Kasumi-1 (cell line): ENCODE measurements at regions not wholly inside any gene's neighbourhood (a gene's known extent, or its start where the extent isn't known, plus 50 kb on each side); places are given as distances from the start of the nearest gene placed in this dataset.

Experiments used
- DNase-seq, 2 experiments: peaks; one replicate each; lab custom pipeline; 2025; lab: John Stamatoyannopoulos, UW

GRCh38 chr7:45235905-45236304 is 78.3 kb downstream of the RAMP3 start:
- DNase-seq = no peak

- DNase-seq = no peak
Observed at GRCh38 chr7:45236666-45237065, 79.1 kb downstream of the RAMP3 start.

GRCh38 chr7:45237788-45238461 is 80.3 kb downstream of the RAMP3 start:
- no peak for DNase-seq

- no peak for DNase-seq
Observed at GRCh38 chr7:45238806-45239205, 81.2 kb downstream of the RAMP3 start.

- DNase-seq = no peak
Observed at GRCh38 chr7:45239486-45239885, 81.9 kb downstream of the RAMP3 start.

GRCh38 chr7:45240273-45240771 is 82.7 kb downstream of the RAMP3 start:
- DNase-seq = no peak

GRCh38 chr7:45240926-45241325 is 83.3 kb downstream of the RAMP3 start:
- no peak for DNase-seq

GRCh38 chr7:45241339-45242109 is 83.9 kb downstream of the RAMP3 start:
- DNase-seq = no peak

GRCh38 chr7:45242261-45242660 is 84.7 kb downstream of the RAMP3 start:
- DNase-seq = no peak

- no peak for DNase-seq
Observed at GRCh38 chr7:45242698-45243097, 85.1 kb downstream of the RAMP3 start.

- DNase-seq = no peak
Observed at GRCh38 chr7:45244981-45245380, 87.4 kb downstream of the RAMP3 start.

GRCh38 chr7:45246339-45246738 is 88.7 kb downstream of the RAMP3 start:
- no peak for DNase-seq

- no peak for DNase-seq
Observed at GRCh38 chr7:45252248-45252647, 94.7 kb downstream of the RAMP3 start.

GRCh38 chr7:45252857-45253256 is 95.3 kb downstream of the RAMP3 start:
- no peak for DNase-seq

GRCh38 chr7:45253368-45253767 is 95.8 kb downstream of the RAMP3 start:
- no peak for DNase-seq

GRCh38 chr7:45255187-45255586 is 97.6 kb downstream of the RAMP3 start:
- no peak for DNase-seq

GRCh38 chr7:45256309-45256708 is 98.7 kb downstream of the RAMP3 start:
- DNase-seq = no peak

- DNase-seq = no peak
Observed at GRCh38 chr7:45256775-45257174, 99.2 kb downstream of the RAMP3 start.

- DNase-seq = no peak
Observed at GRCh38 chr7:45257284-45257683, 99.7 kb downstream of the RAMP3 start.

GRCh38 chr7:45258533-45259226 is 101.1 kb downstream of the RAMP3 start:
- no peak for DNase-seq

GRCh38 chr7:45259227-45259596 is 101.6 kb downstream of the RAMP3 start:
- DNase-seq = no peak

GRCh38 chr7:45259966-45260646 is 102.5 kb downstream of the RAMP3 start:
- peak; percentile 23 to 52 for DNase-seq
